HCT116 (cell line): ENCODE measurements at regions not wholly inside any gene's neighbourhood (a gene's known extent, or its start where the extent isn't known, plus 50 kb on each side); places are given as distances from the start of the nearest gene placed in this dataset.

Source experiments
- ATAC-seq: fragments of 200-7000 bp; cut with Tn5 transposase; 2 replicates; pipeline ENCODE4 v1.9.1; 2020; ENCODE audit warnings: mild to moderate bottlenecking, moderate library complexity
- BruUV-seq: library from RNA; stranded (reverse); fragments of 400-500 nt; replicated peaks from 2 replicates; lab custom pipeline; 2021; lab: Mats Ljungman, UMichigan
- CTCF ChIA-PET: fragments of 300-600 bp; sonication (Branson Sonifier 250); formaldehyde crosslinking; loops from one replicate; lab custom pipeline; 2021; ENCODE audit warnings: antibody characterized with exemption; lab: Charles Lee
- POLR2A ChIA-PET: fragments of 300-600, 350-600 bp; sonication (Branson Sonifier 250); formaldehyde crosslinking; loops from one replicate; lab custom pipeline; 2021; ENCODE audit warnings: antibody characterized with exemption; lab: Charles Lee
- RAD21 ChIA-PET, 2 experiments: fragments of 300-600 bp; sonication (Branson Sonifier 250); formaldehyde crosslinking; loops; one replicate each; lab custom pipeline; 2023; ENCODE audit warnings: low total read pairs in 2 of 2; ENCODE audit not compliant: uncharacterized antibody in 2 of 2, unreplicated experiment in 2 of 2, low non-redundant PET in 1 of 2; lab: Charles Lee
- DNase-seq: peaks from one replicate; pipeline ENCODE4 v3.0.0-alpha.2; 2010; ENCODE audit warnings: low read depth, low spot score
- H2AFZ ChIP-seq: fragments of 200-600 bp; shearing (Covaris generic), sonication (generic); 2 replicates; pipeline ENCODE4 v1.6.1; 2017; ENCODE audit warnings: low read depth, mixed run types, mixed read lengths, antibody characterized with exemption, low read length; ENCODE audit not compliant: poor library complexity, severe bottlenecking
- H3K27ac ChIP-seq: 2 replicates; pipeline ENCODE4 v1.5.1; 2012; ENCODE audit warnings: low read depth, low read length
- H3K27me3 ChIP-seq: fragments of 200-600 bp; sonication (generic); 2 replicates; pipeline ENCODE4 v1.6.1; 2016; ENCODE audit warnings: mixed run types, low read length, mixed read lengths; ENCODE audit not compliant: insufficient read depth
- H3K36me3 ChIP-seq, 2 experiments: fragments of 200-500 bp in 1 of 2; fragments of 200-600 bp in 1 of 2; sonication (Bioruptor generic) in 1 of 2; sonication (generic) in 1 of 2; 2 replicates each; pipeline versions ENCODE4 v1.5.1 to v1.6.1; 2014 to 2016; ENCODE audit warnings: low read length in 2 of 2, inconsistent platforms in 1 of 2, mixed read lengths in 1 of 2, mixed run types in 1 of 2; ENCODE audit not compliant: insufficient read depth in 2 of 2, control insufficient read depth in 1 of 2
- H3K4me1 ChIP-seq, 2 experiments: fragments of 200-600 bp in 1 of 2; sonication (generic) in 1 of 2; 2 replicates each; pipeline versions ENCODE4 v1.5.1 to v1.6.1; 2012 to 2017; ENCODE audit warnings: low read length in 2 of 2, inconsistent platforms in 1 of 2, mild to moderate bottlenecking in 1 of 2, mixed read lengths in 1 of 2, mixed run types in 1 of 2, moderate library complexity in 1 of 2; ENCODE audit not compliant: insufficient read depth in 2 of 2, control insufficient read depth in 1 of 2
- H3K4me2 ChIP-seq: fragments of 200-600 bp; sonication (generic); 2 replicates; pipeline ENCODE4 v1.6.1; 2017; ENCODE audit warnings: mixed run types, low read length, mixed read lengths
- H3K4me3 ChIP-seq, 2 experiments: fragments of 200-600 bp in 1 of 2; sonication (generic) in 1 of 2; replicated peaks in 1 of 2; 2 replicates each; pipeline ENCODE4 v1.5.1; 2011 to 2016; ENCODE audit warnings: low read length in 2 of 2, control low read depth in 1 of 2, low read depth in 1 of 2, mild to moderate bottlenecking in 1 of 2, mixed read lengths in 1 of 2, mixed run types in 1 of 2
- H3K79me2 ChIP-seq: fragments of 200-600 bp; sonication (generic); 2 replicates; pipeline ENCODE4 v1.6.1; 2017; ENCODE audit warnings: mild to moderate bottlenecking, mixed run types, low read length, moderate library complexity, mixed read lengths; ENCODE audit not compliant: insufficient read depth
- H3K9ac ChIP-seq: fragments of 200-600 bp; sonication (generic); 2 replicates; pipeline ENCODE4 v1.6.1; 2016; ENCODE audit warnings: low read length, mixed read lengths
- H3K9me2 ChIP-seq: fragments of 200-600 bp; sonication (generic), shearing (Covaris generic); 2 replicates; pipeline ENCODE4 v1.6.1; 2017; ENCODE audit warnings: mixed run types, mild to moderate bottlenecking, moderate library complexity; ENCODE audit not compliant: insufficient read depth
- H3K9me3 ChIP-seq, 2 experiments: fragments of 200-500 bp in 1 of 2; fragments of 200-600 bp in 1 of 2; sonication (Bioruptor generic) in 1 of 2; sonication (generic) in 1 of 2; 2 replicates each; pipeline ENCODE4 v1.6.1; 2014 to 2017; ENCODE audit warnings: low read length in 2 of 2, mixed read lengths in 2 of 2, inconsistent platforms in 1 of 2, low read depth in 1 of 2, mild to moderate bottlenecking in 1 of 2, mixed run types in 1 of 2, moderate library complexity in 1 of 2; ENCODE audit not compliant: control insufficient read depth in 1 of 2, insufficient read depth in 1 of 2
- H4K20me1 ChIP-seq: fragments of 200-600 bp; sonication (generic), shearing (Covaris generic); 2 replicates; pipeline ENCODE4 v1.6.1; 2017; ENCODE audit warnings: mixed run types, mild to moderate bottlenecking, moderate library complexity; ENCODE audit not compliant: insufficient read depth
- CBX3 ChIP-seq: IDR thresholded peaks from 2 replicates; pipeline ENCODE4 v1.6.1; 2012; ENCODE audit warnings: low read depth
- CEBPB ChIP-seq: IDR thresholded peaks from 2 replicates; pipeline ENCODE4 v1.6.1; 2012; ENCODE audit warnings: low read depth
- EGR1 ChIP-seq: IDR thresholded peaks from 2 replicates; pipeline ENCODE4 v1.6.1; 2012; ENCODE audit warnings: low read depth
- ELF1 ChIP-seq: IDR thresholded peaks from 2 replicates; pipeline ENCODE4 v1.6.1; 2012; ENCODE audit warnings: low read depth, borderline replicate concordance
- EZH2 ChIP-seq: fragments of 200-600 bp; sonication (generic); IDR thresholded peaks from 2 replicates; pipeline ENCODE4 v1.6.1; 2017; ENCODE audit warnings: antibody characterized with exemption, mixed run types
- EZH2phosphoT487 ChIP-seq: fragments of 200-600 bp; IDR thresholded peaks from 2 replicates; pipeline ENCODE4 v1.6.1; 2018; ENCODE audit warnings: antibody characterized with exemption, borderline replicate concordance
- JUND ChIP-seq: IDR thresholded peaks from 2 replicates; pipeline ENCODE4 v1.6.1; 2012
- POLR2A ChIP-seq: IDR thresholded peaks from 2 replicates; pipeline ENCODE4 v1.7.0; 2011; ENCODE audit warnings: borderline replicate concordance; ENCODE audit not compliant: insufficient read depth, insufficient read length; ENCODE audit errors: extremely low read depth
- RAD21 ChIP-seq: IDR thresholded peaks from 2 replicates; pipeline ENCODE4 v1.6.1; 2012; ENCODE audit warnings: low read depth, mild to moderate bottlenecking
- SIN3A ChIP-seq: IDR thresholded peaks from 2 replicates; pipeline ENCODE4 v1.6.1; 2012; ENCODE audit warnings: low read depth
- SP1 ChIP-seq: IDR thresholded peaks from 2 replicates; pipeline ENCODE4 v1.6.1; 2012; ENCODE audit warnings: low read depth
- SRF ChIP-seq: IDR thresholded peaks from 2 replicates; pipeline ENCODE4 v1.6.1; 2012; ENCODE audit warnings: low read depth
- TCF7L2 ChIP-seq: IDR thresholded peaks from 2 replicates; pipeline ENCODE4 v1.7.0; 2011; ENCODE audit warnings: borderline replicate concordance, inconsistent platforms; ENCODE audit not compliant: insufficient read depth, insufficient read length; ENCODE audit errors: extremely low read depth
- ZNF274 ChIP-seq: fragments of 200-500 bp; sonication (Bioruptor generic); IDR thresholded peaks from 2 replicates; pipeline ENCODE4 v1.6.1; 2014; ENCODE audit warnings: mild to moderate bottlenecking, low read depth, low read length, inconsistent platforms
- intact Hi-C: fragments of 100-400 bp; cut with micrococcal nuclease; formaldehyde crosslinking; loops from 2 replicates; pipeline ENCODE4 v1.10.0; 2022
- TF ChIP-seq, protein P1 (sequence below), 3 experiments: fragments of 200-600 bp in 1 of 3; sonication (generic) in 1 of 3; IDR thresholded peaks in 2 of 3; conservative IDR thresholded peaks in 1 of 3; 2 replicates each; pipeline ENCODE4 v1.5.1; 2012 to 2017; ENCODE audit warnings: low read depth in 2 of 3, low read length in 2 of 3, antibody characterized with exemption in 1 of 3, borderline replicate concordance in 1 of 3, control low read depth in 1 of 3, mild to moderate bottlenecking in 1 of 3, mixed read lengths in 1 of 3, mixed run types in 1 of 3, moderate library complexity in 1 of 3; ENCODE audit not compliant: insufficient read depth in 1 of 3
- TF ChIP-seq, protein P2 (sequence below): IDR thresholded peaks from 2 replicates; pipeline ENCODE4 v1.6.1; 2012
- TF ChIP-seq, protein P3 (sequence below): IDR thresholded peaks from 2 replicates; pipeline ENCODE4 v1.6.1; 2011; ENCODE audit warnings: mild to moderate bottlenecking, low read length, moderate library complexity; ENCODE audit not compliant: insufficient replicate concordance; ENCODE audit errors: extremely low read depth
- TF ChIP-seq, protein P4 (sequence below): IDR thresholded peaks from 2 replicates; pipeline ENCODE4 v1.6.1; 2012

DNA sequence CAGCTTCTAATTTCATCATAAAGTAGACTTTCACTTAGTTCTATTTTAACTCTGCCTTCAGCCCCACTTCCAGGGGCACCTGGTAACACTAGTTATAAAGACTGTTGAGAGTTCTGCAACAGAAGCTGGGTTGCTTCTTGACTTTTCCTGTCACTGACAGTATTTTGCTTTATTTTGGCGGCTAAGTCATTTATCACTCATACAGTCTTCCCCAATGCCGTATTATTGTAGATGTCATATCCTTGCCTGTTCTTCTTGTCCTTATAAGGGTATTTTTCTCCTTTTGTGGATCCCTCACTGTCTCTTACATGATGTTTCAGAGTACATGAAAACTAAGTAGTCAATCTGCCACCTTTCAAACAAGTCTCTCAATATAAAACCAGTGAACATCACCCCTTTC lies 369.0 kb upstream of the PPP2R3A start:
- no peaks in the 10 kb centered on the region for H4K20me1 ChIP-seq
- no peaks in the 10 kb centered on the region for H3K9me2 ChIP-seq
- RAD21 ChIA-PET, result no interaction called here
- BruUV-seq, result no TSS peak
- POLR2A ChIA-PET, result no interaction called here
- CTCF ChIA-PET, result no interaction called here
- no peak overlapping the region for H3K4me2 ChIP-seq
- TF ChIP-seq CBX3 (no peak), ZNF274 (no peak), POLR2A (no peak), EZH2 (no peak), SRF (no peak), RAD21 (no peak), EZH2phosphoT487 (no peak), SP1 (no peak), TCF7L2 (no peak), EGR1 (no peak), ELF1 (no peak), CEBPB (no peak), SIN3A (no peak), JUND (no peak)
- TF ChIP-seq, protein P1, sequence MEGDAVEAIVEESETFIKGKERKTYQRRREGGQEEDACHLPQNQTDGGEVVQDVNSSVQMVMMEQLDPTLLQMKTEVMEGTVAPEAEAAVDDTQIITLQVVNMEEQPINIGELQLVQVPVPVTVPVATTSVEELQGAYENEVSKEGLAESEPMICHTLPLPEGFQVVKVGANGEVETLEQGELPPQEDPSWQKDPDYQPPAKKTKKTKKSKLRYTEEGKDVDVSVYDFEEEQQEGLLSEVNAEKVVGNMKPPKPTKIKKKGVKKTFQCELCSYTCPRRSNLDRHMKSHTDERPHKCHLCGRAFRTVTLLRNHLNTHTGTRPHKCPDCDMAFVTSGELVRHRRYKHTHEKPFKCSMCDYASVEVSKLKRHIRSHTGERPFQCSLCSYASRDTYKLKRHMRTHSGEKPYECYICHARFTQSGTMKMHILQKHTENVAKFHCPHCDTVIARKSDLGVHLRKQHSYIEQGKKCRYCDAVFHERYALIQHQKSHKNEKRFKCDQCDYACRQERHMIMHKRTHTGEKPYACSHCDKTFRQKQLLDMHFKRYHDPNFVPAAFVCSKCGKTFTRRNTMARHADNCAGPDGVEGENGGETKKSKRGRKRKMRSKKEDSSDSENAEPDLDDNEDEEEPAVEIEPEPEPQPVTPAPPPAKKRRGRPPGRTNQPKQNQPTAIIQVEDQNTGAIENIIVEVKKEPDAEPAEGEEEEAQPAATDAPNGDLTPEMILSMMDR (IDR thresholded peaks at IDR 0.05 in 2 of 3, conservative IDR thresholded peaks at IDR 0.05 in 1 of 3; ENCODE audit: borderline replicate concordance in 1 of 3, insufficient read depth in 1 of 3, low read depth in 2 of 3, low read length in 2 of 3), result no peak
- TF ChIP-seq, protein P2, sequence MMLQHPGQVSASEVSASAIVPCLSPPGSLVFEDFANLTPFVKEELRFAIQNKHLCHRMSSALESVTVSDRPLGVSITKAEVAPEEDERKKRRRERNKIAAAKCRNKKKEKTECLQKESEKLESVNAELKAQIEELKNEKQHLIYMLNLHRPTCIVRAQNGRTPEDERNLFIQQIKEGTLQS, result no peak
- TF ChIP-seq, protein P3, sequence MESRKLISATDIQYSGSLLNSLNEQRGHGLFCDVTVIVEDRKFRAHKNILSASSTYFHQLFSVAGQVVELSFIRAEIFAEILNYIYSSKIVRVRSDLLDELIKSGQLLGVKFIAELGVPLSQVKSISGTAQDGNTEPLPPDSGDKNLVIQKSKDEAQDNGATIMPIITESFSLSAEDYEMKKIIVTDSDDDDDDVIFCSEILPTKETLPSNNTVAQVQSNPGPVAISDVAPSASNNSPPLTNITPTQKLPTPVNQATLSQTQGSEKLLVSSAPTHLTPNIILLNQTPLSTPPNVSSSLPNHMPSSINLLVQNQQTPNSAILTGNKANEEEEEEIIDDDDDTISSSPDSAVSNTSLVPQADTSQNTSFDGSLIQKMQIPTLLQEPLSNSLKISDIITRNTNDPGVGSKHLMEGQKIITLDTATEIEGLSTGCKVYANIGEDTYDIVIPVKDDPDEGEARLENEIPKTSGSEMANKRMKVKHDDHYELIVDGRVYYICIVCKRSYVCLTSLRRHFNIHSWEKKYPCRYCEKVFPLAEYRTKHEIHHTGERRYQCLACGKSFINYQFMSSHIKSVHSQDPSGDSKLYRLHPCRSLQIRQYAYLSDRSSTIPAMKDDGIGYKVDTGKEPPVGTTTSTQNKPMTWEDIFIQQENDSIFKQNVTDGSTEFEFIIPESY, result no peak
- TF ChIP-seq, protein P4, sequence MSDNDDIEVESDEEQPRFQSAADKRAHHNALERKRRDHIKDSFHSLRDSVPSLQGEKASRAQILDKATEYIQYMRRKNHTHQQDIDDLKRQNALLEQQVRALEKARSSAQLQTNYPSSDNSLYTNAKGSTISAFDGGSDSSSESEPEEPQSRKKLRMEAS, result no peak
- TF ChIP-seq, all 23 proteins: peak for 0
- no peaks in the 10 kb centered on the region for H3K79me2 ChIP-seq
- H3K27ac ChIP-seq, result no peak overlapping the region
- H2AFZ ChIP-seq, result no peak overlapping the region
- H3K4me1 ChIP-seq, result no peaks in the 10 kb centered on the region
- intact Hi-C loops, result no loop called here
- no peak overlapping the region for H3K4me3 ChIP-seq
- no peak for ATAC-seq
- no peaks in the 10 kb centered on the region for H3K9me3 ChIP-seq
- H3K36me3 ChIP-seq, result no peaks in the 10 kb centered on the region
- H3K27me3 ChIP-seq, result peaks cover 24% of the 10 kb centered on the region
- no peak for DNase-seq
- H3K9ac ChIP-seq, result no peak overlapping the region
